ENCODE measurements at regions not wholly inside any gene's neighbourhood (a gene's known extent, or its start where the extent isn't known, plus 50 kb on each side); places are given as distances from the start of the nearest gene placed in this dataset.

DNA sequence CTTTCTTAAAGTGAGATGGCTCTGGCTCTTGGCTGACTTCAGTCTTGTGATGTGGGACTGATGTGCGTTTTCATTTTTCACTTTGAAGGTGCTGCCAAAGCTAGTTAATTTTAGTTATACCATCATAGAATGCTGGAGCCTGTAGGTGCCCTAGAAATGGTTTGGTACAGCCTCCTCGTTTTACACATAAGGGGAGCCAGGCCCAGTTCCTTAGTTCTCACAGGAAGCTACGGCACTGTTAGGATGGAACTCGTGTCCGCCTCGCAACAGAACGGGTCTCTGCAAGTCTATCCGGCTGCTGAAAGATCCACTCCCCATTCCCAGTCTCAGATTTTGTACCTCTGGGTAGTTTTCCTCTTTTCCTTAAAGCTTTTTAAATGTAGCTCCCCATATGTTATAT lies 173.2 kb upstream of the PRPS1L1 start:
- Histone ChIP-seq H3K9ac (ENCODE audit: insufficient read depth in 1 of 2, low read length in 2 of 2) (no peak overlapping the region), H3K4me3 (no peak overlapping the region), H3K4me1 (ENCODE audit: control insufficient read depth in 5 of 5, insufficient read depth in 5 of 5, low read length in 5 of 5) (peaks cover 0 to 9% (median 0%) of the 10 kb centered on the region in 5 donors), H3K9me3 (ENCODE audit: control insufficient read depth in 4 of 4, insufficient read depth in 3 of 4, low read length in 3 of 4) (no peaks in the 10 kb centered on the region), H3K36me3 (ENCODE audit: control insufficient read depth in 4 of 4, insufficient read depth in 4 of 4, low read length in 4 of 4) (no peaks in the 10 kb centered on the region), H3K27ac (ENCODE audit: low read depth in 1 of 2, low read length in 1 of 2) (peak overlapping the region in 1 of 2 donors; percentile 41), H3K27me3 (ENCODE audit: control insufficient read depth in 3 of 3, insufficient read depth in 3 of 3, low read length in 2 of 3) (no peaks in the 10 kb centered on the region)
- DNase-seq (no peak), ATAC-seq (ENCODE audit: insufficient read depth, low FRiP score) (no peak)
- TF ChIP-seq, protein P1, sequence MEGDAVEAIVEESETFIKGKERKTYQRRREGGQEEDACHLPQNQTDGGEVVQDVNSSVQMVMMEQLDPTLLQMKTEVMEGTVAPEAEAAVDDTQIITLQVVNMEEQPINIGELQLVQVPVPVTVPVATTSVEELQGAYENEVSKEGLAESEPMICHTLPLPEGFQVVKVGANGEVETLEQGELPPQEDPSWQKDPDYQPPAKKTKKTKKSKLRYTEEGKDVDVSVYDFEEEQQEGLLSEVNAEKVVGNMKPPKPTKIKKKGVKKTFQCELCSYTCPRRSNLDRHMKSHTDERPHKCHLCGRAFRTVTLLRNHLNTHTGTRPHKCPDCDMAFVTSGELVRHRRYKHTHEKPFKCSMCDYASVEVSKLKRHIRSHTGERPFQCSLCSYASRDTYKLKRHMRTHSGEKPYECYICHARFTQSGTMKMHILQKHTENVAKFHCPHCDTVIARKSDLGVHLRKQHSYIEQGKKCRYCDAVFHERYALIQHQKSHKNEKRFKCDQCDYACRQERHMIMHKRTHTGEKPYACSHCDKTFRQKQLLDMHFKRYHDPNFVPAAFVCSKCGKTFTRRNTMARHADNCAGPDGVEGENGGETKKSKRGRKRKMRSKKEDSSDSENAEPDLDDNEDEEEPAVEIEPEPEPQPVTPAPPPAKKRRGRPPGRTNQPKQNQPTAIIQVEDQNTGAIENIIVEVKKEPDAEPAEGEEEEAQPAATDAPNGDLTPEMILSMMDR (IDR thresholded peaks at IDR 0.05; ENCODE audit: control extremely low read depth, extremely low read depth) = no peak
- 90 to 92% methylated on average over 8 of the region's 8 CpGs for WGBS, 2 donors

DNA sequence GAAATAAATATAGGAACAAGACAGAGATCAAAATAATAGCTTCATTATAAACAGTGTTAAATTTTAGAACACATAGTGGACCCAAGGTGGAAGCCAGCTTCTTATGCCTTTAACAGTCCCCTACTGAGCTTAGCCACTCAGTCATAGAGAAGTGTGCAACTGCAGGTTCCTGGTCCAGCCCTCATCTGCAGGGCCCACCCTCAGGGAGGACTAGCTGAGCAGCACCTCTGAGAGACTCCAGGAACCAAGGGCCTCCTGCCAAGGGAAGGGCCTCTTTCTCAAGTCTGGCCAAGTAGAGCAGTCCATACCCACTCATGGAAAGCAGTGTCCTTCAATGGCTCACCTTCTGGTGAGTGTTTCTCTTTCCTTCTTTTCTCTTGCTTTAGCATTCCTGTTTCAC lies 173.7 kb upstream of the PRPS1L1 start:
- Histone ChIP-seq H3K4me3 (no peak overlapping the region), H3K27ac (ENCODE audit: low read depth in 1 of 2, low read length in 1 of 2) (peak overlapping the region in 1 of 2 donors; percentile 28), H3K27me3 (ENCODE audit: control insufficient read depth in 3 of 3, insufficient read depth in 3 of 3, low read length in 2 of 3) (no peaks in the 10 kb centered on the region), H3K9ac (ENCODE audit: insufficient read depth in 1 of 2, low read length in 2 of 2) (no peak overlapping the region), H3K4me1 (ENCODE audit: control insufficient read depth in 5 of 5, insufficient read depth in 5 of 5, low read length in 5 of 5) (peaks cover 0 to 9% (median 0%) of the 10 kb centered on the region in 5 donors), H3K9me3 (ENCODE audit: control insufficient read depth in 4 of 4, insufficient read depth in 3 of 4, low read length in 3 of 4) (no peaks in the 10 kb centered on the region), H3K36me3 (ENCODE audit: control insufficient read depth in 4 of 4, insufficient read depth in 4 of 4, low read length in 4 of 4) (no peaks in the 10 kb centered on the region)
- ATAC-seq (ENCODE audit: insufficient read depth, low FRiP score) (no peak), DNase-seq (no peak)
- TF ChIP-seq, protein P1 (IDR thresholded peaks at IDR 0.05; ENCODE audit: control extremely low read depth, extremely low read depth) = no peak

DNA sequence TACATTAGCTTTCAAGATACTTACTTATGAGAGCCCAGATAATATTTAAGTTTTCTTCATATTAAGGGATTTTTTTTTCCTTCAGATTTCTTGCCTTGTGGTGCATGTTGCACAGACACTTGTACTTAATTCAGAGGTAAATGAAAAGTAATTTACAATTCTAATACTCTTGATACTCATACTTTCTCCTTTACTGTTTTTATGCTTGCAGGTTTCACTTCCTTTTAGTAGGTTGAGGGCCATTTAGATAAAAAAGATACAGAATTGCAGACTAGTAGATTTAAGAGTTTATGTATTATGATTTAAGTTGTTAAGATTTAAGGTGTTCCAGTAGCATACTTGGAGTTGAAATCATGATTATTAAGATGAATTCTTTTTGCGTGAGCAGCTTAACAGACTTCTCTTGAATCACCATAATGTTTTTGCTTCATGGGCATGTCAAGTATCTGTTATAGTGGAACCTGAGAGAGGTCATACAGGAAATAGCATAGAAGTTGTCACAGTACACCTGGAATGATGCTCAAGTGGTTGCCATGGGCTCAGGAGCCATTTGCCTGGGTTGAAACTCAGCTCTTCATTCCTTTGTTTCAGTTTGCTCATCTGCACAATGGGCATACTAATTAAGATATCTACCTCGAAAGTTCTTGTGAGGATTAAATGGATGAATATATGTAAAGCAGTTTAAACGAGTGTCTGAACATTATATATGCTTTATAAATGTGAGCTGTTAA lies 174.8 kb upstream of the PRPS1L1 start:
- Histone ChIP-seq H3K4me1 (ENCODE audit: control insufficient read depth in 5 of 5, insufficient read depth in 5 of 5, low read length in 5 of 5) (peaks cover 0 to 9% (median 0%) of the 10 kb centered on the region in 5 donors), H3K9me3 (ENCODE audit: control insufficient read depth in 4 of 4, insufficient read depth in 3 of 4, low read length in 3 of 4) (no peaks in the 10 kb centered on the region), H3K27ac (ENCODE audit: low read depth in 1 of 2, low read length in 1 of 2) (no peak overlapping the region), H3K9ac (ENCODE audit: insufficient read depth in 1 of 2, low read length in 2 of 2) (no peak overlapping the region), H3K27me3 (ENCODE audit: control insufficient read depth in 3 of 3, insufficient read depth in 3 of 3, low read length in 2 of 3) (no peaks in the 10 kb centered on the region), H3K36me3 (ENCODE audit: control insufficient read depth in 4 of 4, insufficient read depth in 4 of 4, low read length in 4 of 4) (no peaks in the 10 kb centered on the region), H3K4me3 (no peak overlapping the region)
- DNase-seq (no peak), ATAC-seq (ENCODE audit: insufficient read depth, low FRiP score) (no peak)
- TF ChIP-seq, protein P1 (IDR thresholded peaks at IDR 0.05; ENCODE audit: control extremely low read depth, extremely low read depth) = no peak
- 89 to 95% methylated on average over 3 of the region's 3 CpGs for WGBS, 2 donors

DNA sequence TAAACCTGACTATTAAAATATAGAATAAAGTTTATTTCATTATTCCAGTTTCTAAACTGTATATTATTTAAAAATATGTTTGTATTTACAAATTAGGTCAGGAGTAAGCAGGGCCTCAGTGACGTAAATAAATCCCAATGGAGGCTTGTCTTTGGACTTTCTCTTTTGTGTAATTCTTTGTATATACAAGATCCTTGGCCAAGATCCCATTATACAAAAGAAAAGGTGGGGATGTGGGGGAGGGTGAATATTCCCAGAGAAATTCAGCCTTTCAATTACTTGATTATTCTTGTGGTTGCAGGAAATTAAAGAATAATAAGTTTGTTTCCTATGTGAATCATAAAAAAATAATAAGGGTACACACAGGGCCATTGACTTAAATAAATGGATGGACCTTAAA lies 178.7 kb upstream of the PRPS1L1 start:
- 76 to 91% methylated on average over 1 of the region's 1 CpG for WGBS, 2 donors
- no peak for DNase-seq

More for the DNA sequence above, 178.7 kb upstream of the PRPS1L1 start:
- Histone ChIP-seq H3K27me3 (ENCODE audit: control insufficient read depth in 3 of 3, insufficient read depth in 3 of 3, low read length in 2 of 3) (no peaks in the 10 kb centered on the region), H3K4me3 (no peak overlapping the region), H3K9me3 (ENCODE audit: control insufficient read depth in 4 of 4, insufficient read depth in 3 of 4, low read length in 3 of 4) (no peaks in the 10 kb centered on the region), H3K36me3 (ENCODE audit: control insufficient read depth in 4 of 4, insufficient read depth in 4 of 4, low read length in 4 of 4) (no peaks in the 10 kb centered on the region), H3K9ac (ENCODE audit: insufficient read depth in 1 of 2, low read length in 2 of 2) (no peak overlapping the region), H3K4me1 (ENCODE audit: control insufficient read depth in 5 of 5, insufficient read depth in 5 of 5, low read length in 5 of 5) (peaks cover 0 to 8% (median 0%) of the 10 kb centered on the region in 5 donors), H3K27ac (ENCODE audit: low read depth in 1 of 2, low read length in 1 of 2) (no peak overlapping the region)
- TF ChIP-seq, protein P1 (IDR thresholded peaks at IDR 0.05; ENCODE audit: control extremely low read depth, extremely low read depth) = no peak
- ATAC-seq (ENCODE audit: insufficient read depth, low FRiP score) = no peak

Measured in lung (tissue), 11 donors.